ENCODE measurements at regions not wholly inside any gene's neighbourhood (a gene's known extent, or its start where the extent isn't known, plus 50 kb on each side); places are given as distances from the start of the nearest gene placed in this dataset.

- intact Hi-C loops (cut with DNase I): no loop called here
- Histone ChIP-seq H3K27ac (ENCODE audit: low read length) (no peak overlapping the region), H3K4me1 (ENCODE audit: control insufficient read depth, insufficient read depth, low read length) (peaks cover 5% of the 10 kb centered on the region), H3K4me3 (ENCODE audit: low read length) (no peak overlapping the region), H3K9me3 (ENCODE audit: control insufficient read depth, low read length) (no peaks in the 10 kb centered on the region), H3K27me3 (ENCODE audit: control insufficient read depth, insufficient read depth) (no peaks in the 10 kb centered on the region)
- WGBS: 40% methylated on average over 3 of the region's 3 CpGs
- peak in 1 of 2 donors; percentile 46 for ATAC-seq
- no peak for DNase-seq
These were observed 70.5 kb upstream of the SLCO3A1 start for GRCh38 chr15:91783008-91783407.

DNA sequence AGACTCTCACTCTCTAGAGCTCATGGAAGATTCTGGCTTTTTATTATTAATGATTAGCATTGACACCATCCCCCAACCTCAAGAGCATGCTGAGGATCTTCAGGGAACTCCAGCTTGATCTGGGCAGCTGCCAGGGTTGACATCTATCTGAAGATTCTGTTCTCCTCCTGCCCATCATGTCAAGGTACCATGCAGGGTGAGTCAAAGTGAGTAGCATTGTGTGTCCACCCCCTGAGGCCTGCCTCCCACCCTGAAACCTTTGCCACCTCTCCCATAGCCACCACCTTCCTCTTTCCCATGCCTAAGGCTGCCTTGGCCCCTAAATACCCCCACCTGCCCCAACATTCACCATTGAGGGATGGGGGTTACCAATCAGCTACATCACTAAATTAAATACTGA is 70.1 kb upstream of the SLCO3A1 start:
- DNase-seq (no peak), ATAC-seq (no peak)
- Histone ChIP-seq H3K27me3 (ENCODE audit: control insufficient read depth, insufficient read depth) (no peaks in the 10 kb centered on the region), H3K27ac (ENCODE audit: low read length) (no peak overlapping the region), H3K4me3 (ENCODE audit: low read length) (no peak overlapping the region), H3K9me3 (ENCODE audit: control insufficient read depth, low read length) (no peaks in the 10 kb centered on the region), H3K4me1 (ENCODE audit: control insufficient read depth, insufficient read depth, low read length) (peaks cover 5% of the 10 kb centered on the region)
- intact Hi-C loops (cut with DNase I): no loop called here

DNA sequence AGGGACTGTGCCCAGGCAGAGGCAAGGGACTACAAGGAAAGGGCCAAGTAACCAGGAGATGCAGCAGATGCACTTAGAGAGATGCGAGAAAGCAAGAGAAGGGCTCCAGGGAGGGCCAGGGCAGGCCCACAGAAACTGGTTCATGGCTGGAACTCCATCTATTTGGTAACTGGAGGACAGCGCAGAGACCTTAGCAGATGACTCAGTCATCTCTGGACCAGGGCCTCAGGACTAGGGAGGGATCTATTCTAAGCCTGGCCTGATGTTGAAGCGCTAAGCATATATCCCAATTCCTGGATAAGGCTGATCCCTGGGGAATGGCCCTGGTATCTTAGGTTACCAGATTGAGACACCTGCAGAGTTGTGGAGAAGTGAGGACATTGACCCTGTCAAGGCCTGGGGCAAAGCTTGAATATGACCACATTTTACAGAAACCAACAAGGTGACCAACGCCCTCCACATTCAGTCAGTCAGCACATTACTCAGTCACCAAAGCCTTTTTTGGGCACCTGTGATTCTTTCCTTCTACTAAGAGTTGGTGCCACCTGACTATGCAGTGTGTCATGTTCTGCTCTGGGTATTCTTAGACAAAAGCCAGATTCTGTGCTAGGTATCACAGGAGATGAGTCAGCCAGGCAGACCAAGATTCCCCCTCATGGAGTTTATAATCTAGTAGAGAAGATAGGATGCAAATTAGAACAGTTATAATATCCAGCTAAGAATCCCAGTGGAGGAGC is 68.4 kb upstream of the SLCO3A1 start:
- ATAC-seq: no peak
- Histone ChIP-seq H3K4me3 (ENCODE audit: low read length) (no peak overlapping the region), H3K27ac (ENCODE audit: low read length) (no peak overlapping the region), H3K4me1 (ENCODE audit: control insufficient read depth, insufficient read depth, low read length) (peaks cover 5% of the 10 kb centered on the region), H3K27me3 (ENCODE audit: control insufficient read depth, insufficient read depth) (no peaks in the 10 kb centered on the region), H3K9me3 (ENCODE audit: control insufficient read depth, low read length) (no peaks in the 10 kb centered on the region)
- DNase-seq: no peak
- 91% methylated on average over 4 of the region's 4 CpGs for WGBS
- intact Hi-C loops (cut with DNase I): no loop called here

DNA sequence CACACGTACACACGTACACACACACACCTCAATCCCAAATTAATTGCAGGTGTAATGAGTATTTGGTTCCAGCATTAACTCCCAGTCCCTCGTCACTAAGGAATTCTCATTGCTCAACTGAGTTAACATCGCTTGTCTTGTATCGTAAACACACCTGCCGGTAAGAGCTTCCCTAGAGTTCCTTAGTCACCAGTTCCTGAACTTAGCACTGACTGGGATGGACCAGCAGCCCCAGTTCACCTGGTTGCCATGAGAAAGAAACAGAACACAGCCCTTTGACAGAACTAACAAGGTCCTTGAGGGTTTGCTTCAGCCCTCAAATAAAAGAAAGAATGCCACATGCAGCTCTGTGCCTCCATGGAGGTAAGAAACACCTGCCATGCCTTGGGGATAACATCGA is 66.3 kb upstream of the SLCO3A1 start:
- ATAC-seq (no peak), DNase-seq (no peak)
- Histone ChIP-seq H3K4me3 (ENCODE audit: low read length) (no peak overlapping the region), H3K9me3 (ENCODE audit: control insufficient read depth, low read length) (no peaks in the 10 kb centered on the region), H3K27me3 (ENCODE audit: control insufficient read depth, insufficient read depth) (no peaks in the 10 kb centered on the region), H3K4me1 (ENCODE audit: control insufficient read depth, insufficient read depth, low read length) (peaks cover 4% of the 10 kb centered on the region), H3K27ac (ENCODE audit: low read length) (no peak overlapping the region)
- intact Hi-C loops (cut with DNase I): no loop called here
- 85% methylated on average over 7 of the region's 7 CpGs for WGBS

GRCh38 chr15:91789136-91789535 is 64.4 kb upstream of the SLCO3A1 start:
- ATAC-seq (no peak), DNase-seq (no peak)
- Histone ChIP-seq H3K4me1 (ENCODE audit: control insufficient read depth, insufficient read depth, low read length) (peaks cover 2% of the 10 kb centered on the region), H3K27ac (ENCODE audit: low read length) (no peak overlapping the region), H3K4me3 (ENCODE audit: low read length) (no peak overlapping the region), H3K9me3 (ENCODE audit: control insufficient read depth, low read length) (no peaks in the 10 kb centered on the region), H3K27me3 (ENCODE audit: control insufficient read depth, insufficient read depth) (no peaks in the 10 kb centered on the region)
- intact Hi-C loops (cut with DNase I): no loop called here
- WGBS: 85% methylated on average over 5 of the region's 5 CpGs

- H3K27me3 ChIP-seq (ENCODE audit: control insufficient read depth, insufficient read depth): no peaks in the 10 kb centered on the region
- WGBS: 66% methylated on average over 3 of the region's 3 CpGs
- H3K9me3 ChIP-seq (ENCODE audit: control insufficient read depth, low read length): no peaks in the 10 kb centered on the region
- H3K27ac ChIP-seq (ENCODE audit: low read length): no peak overlapping the region
- H3K4me3 ChIP-seq (ENCODE audit: low read length): no peak overlapping the region
- peaks cover 2% of the 10 kb centered on the region for H3K4me1 ChIP-seq (ENCODE audit: control insufficient read depth, insufficient read depth, low read length)
- intact Hi-C loops (cut with DNase I): no loop called here
- DNase-seq (no peak), ATAC-seq (no peak)
These were observed 62.7 kb upstream of the SLCO3A1 start for GRCh38 chr15:91790836-91791235.

- Histone ChIP-seq H3K9me3 (ENCODE audit: control insufficient read depth, low read length) (no peaks in the 10 kb centered on the region), H3K4me3 (ENCODE audit: low read length) (no peak overlapping the region), H3K4me1 (ENCODE audit: control insufficient read depth, insufficient read depth, low read length) (peaks cover 2% of the 10 kb centered on the region), H3K27ac (ENCODE audit: low read length) (no peak overlapping the region), H3K27me3 (ENCODE audit: control insufficient read depth, insufficient read depth) (no peaks in the 10 kb centered on the region)
- intact Hi-C loops (cut with DNase I): no loop called here
- WGBS: 95% methylated on average over 6 of the region's 6 CpGs
- no peak for DNase-seq
- no peak for ATAC-seq
These were observed 59.7 kb upstream of the SLCO3A1 start for GRCh38 chr15:91793771-91794170.

DNA sequence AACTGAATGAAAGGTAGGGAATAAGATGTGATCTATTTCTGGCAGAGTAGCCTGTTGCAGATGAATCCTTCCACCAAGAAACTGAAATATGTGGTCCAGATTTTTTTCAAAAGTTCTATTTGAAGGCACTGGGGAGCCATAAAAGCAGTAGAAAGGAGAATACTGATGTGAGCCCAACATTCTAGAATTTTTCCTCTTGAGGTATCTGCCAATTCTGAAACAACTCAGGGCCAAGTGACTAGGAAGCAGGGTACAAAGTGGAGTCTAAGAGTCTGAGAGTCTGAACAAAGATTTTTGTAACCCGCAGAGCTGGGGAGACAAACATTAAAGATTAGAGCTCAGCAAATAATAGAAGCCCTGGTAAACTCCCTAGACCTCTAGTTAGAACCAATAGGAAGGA is 58.3 kb upstream of the SLCO3A1 start:
- H3K27ac ChIP-seq (ENCODE audit: low read length): no peak overlapping the region
- no peaks in the 10 kb centered on the region for H3K9me3 ChIP-seq (ENCODE audit: control insufficient read depth, low read length)
- peak in 1 of 2 donors; percentile 51 for ATAC-seq
- peaks cover 2% of the 10 kb centered on the region for H3K4me1 ChIP-seq (ENCODE audit: control insufficient read depth, insufficient read depth, low read length)
- WGBS: 43% methylated on average over 1 of the region's 1 CpG
- intact Hi-C loops (cut with DNase I): no loop called here
- no peak for DNase-seq
- no peak overlapping the region for H3K4me3 ChIP-seq (ENCODE audit: low read length)
- H3K27me3 ChIP-seq (ENCODE audit: control insufficient read depth, insufficient read depth): no peaks in the 10 kb centered on the region

DNA sequence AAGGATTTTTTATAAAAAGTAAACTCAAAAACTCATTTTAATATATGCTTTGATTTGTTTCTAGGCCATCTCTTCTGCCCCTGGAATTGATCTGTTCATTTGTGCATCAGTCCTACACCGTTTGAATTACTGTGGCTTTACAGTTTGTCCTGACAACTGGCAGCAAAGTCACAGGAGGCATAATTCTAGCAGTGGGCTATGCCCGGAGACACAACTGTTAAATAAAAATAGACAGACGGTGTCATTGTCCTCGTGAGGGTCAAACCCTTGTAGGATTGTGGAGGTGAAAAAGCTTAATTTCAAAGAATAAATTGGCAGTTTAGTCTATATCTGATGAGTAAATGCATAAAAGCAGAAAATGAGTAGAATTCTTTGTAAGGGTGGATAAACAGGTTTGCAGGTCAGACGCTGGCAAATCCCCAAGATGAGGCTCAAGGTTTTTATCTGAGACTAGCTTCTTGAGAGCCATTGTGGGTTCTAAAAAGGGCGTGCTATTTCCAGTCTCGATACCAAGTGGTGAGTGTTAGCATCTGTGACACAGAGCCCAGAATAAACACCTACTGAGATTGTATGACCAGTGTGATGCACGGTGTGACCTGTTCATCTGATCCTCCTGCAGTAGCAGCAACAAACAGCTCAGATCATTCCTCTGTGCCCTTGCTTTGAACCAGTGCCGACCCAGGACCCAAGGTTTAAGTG is 51.5 kb upstream of the SLCO3A1 start:
- 53% methylated on average over 9 of the region's 9 CpGs for WGBS
- intact Hi-C loops (cut with DNase I): no loop called here
- no peaks in the 10 kb centered on the region for H3K4me1 ChIP-seq (ENCODE audit: control insufficient read depth, insufficient read depth, low read length)
- H3K27me3 ChIP-seq (ENCODE audit: control insufficient read depth, insufficient read depth): peaks cover 2% of the 10 kb centered on the region
- DNase-seq: no peak
- peak overlapping the region; percentile 64 for H3K27ac ChIP-seq (ENCODE audit: low read length)
- peak; percentile 93 to 95 for ATAC-seq
- H3K9me3 ChIP-seq (ENCODE audit: control insufficient read depth, low read length): no peaks in the 10 kb centered on the region
- no peak overlapping the region for H3K4me3 ChIP-seq (ENCODE audit: low read length)

GRCh38 chr15:91803260-91803659 is 50.2 kb upstream of the SLCO3A1 start:
- intact Hi-C loops (cut with DNase I): no loop called here
- no peaks in the 10 kb centered on the region for H3K4me1 ChIP-seq (ENCODE audit: control insufficient read depth, insufficient read depth, low read length)
- H3K27me3 ChIP-seq (ENCODE audit: control insufficient read depth, insufficient read depth): peaks cover 2% of the 10 kb centered on the region
- WGBS: 80% methylated on average over 6 of the region's 6 CpGs
- H3K4me3 ChIP-seq (ENCODE audit: low read length): no peak overlapping the region
- H3K27ac ChIP-seq (ENCODE audit: low read length): no peak overlapping the region
- DNase-seq (no peak), ATAC-seq (no peak)
- no peaks in the 10 kb centered on the region for H3K9me3 ChIP-seq (ENCODE audit: control insufficient read depth, low read length)
